Stimulated activated CD4-positive, alpha-beta T cell treated with anti-CD3 and anti-CD28 coated beads, TNF-alpha, amount 100 ng/mL, for 4 hours (primary cell): ENCODE measurements at regions not wholly inside any gene's neighbourhood (a gene's known extent, or its start where the extent isn't known, plus 50 kb on each side); places are given as distances from the start of the nearest gene placed in this dataset.
"Not testable (repeated sequence)": the region's sequence is repeated elsewhere in the genome, so short reads cannot be mapped to it uniquely, and the experiment has no call there.

Source experiments
- DNase-seq, 3 experiments: peaks; one replicate each; pipeline ENCODE4 v3.0.0-alpha.2; 2020; ENCODE audit warnings: low read depth in 3 of 3

DNA sequence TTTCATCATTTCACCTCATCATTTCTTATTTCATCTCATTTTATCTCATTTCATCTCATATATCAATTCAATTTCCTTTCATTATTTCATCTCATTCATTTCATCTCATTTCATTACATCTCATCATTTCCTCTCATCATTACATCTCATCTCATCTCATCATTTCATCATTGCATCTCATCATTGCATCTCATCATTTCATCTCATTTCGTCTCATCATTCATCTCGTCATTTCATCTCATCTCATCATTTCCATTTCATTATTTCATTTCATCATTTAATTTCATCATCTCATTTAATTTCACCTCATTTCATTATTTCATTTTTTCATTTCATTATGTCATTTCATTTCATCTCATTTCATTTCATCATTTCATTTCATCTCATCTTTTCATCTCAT, 168.5 kb upstream of the FAM72C start:
- DNase-seq: not testable (repeated sequence)

DNA sequence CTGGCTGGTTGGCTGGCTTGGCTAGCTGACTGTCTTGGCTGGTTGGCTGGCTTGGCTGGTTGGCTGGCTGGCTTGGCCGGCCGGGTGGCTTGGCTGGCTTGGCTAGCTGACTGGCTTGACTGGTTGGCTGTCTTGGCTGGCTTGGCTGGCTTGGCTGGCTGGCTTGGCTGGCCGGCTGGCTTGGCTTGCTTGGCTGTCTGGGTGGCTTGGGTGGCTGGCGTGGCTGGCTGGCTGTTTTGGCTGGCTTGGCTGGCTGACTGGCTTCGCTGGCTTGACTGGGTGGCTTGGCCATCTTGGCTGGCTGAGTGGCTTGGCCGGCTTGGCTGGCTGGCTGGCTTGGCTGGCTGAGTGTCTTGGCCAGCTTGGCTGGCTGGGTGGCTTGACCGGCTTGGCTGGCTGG, 133.2 kb upstream of the FAM72C start:
- DNase-seq: not testable (repeated sequence)

DNA sequence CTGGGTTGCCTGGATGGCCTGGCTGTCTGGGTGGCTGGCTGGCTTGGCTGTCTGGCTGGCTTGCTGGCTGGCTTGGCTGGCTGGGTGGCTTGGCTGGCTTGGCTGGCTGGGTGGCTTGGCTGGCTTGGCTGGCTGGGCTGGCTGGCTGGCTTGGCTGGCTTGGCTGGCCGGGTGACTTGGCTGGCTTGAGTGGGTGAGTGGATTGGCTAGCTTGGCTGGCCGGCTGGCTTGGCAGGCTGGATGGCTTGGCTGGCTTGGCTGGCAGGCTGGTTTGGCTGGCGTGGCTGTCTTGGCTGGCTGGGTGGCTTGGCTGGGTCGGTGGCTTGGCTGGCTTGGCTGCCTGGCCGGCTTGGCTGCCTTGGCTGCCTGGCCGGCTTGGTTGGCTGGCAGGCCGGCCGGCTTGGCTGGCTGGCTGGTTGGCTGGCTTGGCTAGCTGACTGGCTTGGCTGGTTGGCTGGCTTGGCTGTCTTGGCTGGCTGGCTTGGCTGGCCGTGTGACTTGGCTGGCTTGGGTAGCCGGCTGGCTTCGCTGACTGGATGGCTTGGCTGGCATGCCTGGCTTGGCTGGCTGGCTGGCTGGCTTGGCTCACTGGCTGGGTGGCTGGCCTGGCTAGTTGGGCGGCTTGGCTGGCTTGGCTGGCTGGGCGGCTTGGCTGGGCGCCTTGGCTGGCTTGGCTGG, 132.4 kb upstream of the FAM72C start:
- peak; percentile 13 to 24 (median 19) for DNase-seq

DNA sequence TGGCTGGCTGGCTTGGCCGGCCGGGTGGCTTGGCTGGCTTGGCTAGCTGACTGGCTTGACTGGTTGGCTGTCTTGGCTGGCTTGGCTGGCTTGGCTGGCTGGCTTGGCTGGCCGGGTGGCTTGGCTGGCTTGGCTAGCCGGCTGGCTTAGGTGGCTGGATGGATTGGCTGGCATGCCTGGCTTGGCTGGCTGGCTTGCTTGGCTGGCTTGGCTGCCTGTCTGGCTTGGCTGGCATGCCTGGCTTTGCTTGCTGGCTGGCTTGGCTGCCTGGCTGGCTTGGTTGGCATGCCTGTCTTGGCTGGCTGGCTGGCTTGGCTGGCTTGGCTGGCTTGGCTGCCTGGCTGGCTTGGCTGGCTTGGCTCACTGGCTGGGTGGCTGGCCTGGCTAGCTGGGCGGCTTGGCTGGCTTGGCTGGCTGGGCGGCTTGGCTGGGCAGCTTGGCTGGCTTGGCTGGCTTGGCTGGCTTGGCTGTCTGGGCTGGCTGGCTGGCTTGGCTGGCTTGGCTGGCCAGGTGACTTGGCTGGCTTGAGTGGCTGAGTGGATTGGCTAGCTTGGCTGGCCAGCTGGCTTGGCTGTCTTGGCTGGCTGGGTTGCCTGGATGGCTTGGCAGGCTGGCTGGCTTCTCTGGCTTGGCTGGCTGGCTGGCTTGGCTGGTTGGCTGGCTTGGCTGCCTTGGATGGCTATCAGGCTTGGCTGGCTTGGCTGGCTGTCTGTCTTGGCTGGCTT, 131.5 kb upstream of the FAM72C start:
- DNase-seq: peak; percentile 9 to 25 (median 23)

DNA sequence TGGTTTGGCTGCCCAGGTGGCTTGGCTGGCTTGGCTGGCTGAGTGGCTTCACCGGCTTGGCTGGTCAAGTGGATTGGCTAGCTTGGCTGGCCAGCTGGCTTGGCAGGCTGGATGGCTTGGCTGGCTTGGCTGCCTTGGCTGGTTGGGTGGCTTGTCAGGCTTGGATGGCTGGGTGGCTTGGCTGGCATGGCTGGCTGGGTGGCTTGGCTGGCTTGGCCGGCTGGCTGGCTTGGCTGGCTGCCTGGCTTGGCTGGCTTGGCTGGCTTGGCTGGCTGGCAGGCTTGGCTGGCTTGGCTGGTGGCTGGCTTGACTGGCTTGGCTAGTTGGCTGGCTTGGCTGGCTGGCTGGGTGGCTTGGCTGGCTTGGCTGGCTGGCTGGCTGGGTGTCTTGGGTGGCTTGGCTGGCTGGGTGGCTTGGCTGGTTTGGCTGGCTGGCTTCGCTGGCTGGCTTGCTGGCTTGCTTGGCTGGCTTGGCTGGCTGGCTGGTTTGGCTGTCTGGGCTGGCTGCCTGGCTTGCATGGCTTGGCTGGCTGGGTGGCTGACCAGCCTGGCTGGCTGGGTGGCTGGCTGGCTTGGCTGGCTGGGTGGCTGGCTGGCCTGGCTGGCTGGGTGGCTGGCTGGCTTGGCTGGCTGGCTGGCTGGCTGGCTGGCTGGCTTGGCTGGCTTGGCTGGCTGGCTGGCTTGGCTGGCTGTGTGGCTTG, 130.4 kb upstream of the FAM72C start:
- not testable (repeated sequence) for DNase-seq

DNA sequence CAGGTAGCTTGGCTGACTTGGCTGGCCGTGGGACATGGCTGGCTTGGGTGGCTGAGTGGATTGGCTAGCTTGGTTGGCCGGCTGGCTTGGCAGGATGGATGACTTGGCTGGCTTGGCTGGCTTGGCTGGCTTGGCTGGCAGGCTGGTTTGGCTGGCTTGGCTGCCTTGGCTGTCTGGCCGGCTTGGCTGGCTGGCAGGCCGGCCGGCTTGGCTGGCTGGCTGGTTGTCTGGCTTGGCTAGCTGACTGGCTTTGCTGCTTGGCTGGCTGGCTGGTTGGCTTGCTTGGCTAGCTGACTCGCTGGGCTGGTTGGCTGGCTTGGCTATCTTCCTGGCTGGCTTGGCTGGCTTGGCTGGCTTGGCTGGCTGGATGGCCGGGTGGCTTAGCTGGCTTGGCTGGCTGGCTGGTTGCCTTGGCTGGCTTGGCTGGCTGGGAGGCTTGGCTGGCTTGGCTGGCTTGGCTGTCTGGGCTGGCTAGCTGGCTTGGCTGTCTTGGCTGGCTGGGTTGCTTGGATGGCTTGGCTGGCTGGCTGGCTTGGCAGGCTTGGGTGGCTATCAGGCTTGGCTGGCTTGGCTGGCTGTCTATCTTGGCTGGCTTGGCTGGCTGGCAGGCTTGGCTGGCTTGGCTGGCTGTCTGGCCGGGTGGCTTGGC, 129.7 kb upstream of the FAM72C start:
- DNase-seq: peak in 1 of 3 experiments; percentile 1

DNA sequence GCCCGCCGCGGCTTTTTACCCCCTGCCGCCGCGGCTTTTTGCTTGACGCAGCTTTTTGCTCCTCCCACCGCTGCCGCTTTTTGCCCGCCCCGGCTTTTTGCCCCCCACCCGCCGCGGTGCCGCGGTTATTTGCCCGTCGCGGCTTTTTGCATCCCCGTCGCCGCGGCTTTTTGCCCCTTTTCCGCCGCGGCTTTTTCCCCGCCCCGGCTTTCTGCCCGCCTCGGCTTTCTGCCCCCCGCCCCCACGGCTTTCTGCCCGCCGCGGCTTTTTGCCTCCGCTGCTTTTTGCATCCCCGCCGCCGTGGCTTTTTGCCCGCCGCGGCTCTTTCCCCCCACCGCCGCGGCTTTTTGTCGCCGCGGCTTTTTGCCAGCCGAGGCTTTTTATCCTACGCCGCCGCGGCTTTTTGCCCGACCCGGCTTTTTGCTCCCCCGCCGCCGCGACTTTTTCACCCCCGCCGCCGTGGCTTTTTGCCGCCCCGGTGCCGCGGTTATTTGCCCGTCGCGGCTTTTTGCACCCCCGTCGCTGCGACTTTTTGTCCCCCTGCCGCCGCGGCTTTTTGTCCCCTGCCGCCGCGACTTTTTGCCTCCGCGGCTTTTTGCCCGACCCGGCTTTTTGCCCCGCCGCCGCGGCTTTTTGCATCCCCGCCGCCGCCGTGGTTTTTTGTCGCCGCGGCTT, 105.5 kb upstream of the FAM72C start:
- peak in 1 of 3 experiments; percentile 0 for DNase-seq

DNA sequence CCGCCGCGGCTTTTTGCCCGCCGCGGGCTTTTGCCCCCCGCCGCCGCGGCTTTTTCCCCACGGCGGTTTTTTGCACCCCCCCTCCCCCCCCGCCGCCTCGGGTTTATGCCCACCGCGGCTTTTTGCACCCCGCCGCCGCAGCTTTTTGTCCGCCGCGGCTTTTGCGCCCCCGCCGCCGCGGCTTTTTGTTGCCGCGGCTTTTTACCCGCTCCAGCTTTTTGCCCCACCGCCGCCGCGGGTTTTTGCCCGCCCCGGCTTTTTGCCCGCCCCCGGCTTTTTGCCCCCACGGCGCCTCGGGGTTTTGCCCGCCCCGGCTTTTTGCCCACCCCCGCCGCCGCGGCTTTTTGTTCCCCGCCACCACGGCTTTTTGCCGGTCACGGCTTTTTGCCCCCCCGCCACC, 104.9 kb upstream of the FAM72C start:
- DNase-seq: not testable (repeated sequence)

DNA sequence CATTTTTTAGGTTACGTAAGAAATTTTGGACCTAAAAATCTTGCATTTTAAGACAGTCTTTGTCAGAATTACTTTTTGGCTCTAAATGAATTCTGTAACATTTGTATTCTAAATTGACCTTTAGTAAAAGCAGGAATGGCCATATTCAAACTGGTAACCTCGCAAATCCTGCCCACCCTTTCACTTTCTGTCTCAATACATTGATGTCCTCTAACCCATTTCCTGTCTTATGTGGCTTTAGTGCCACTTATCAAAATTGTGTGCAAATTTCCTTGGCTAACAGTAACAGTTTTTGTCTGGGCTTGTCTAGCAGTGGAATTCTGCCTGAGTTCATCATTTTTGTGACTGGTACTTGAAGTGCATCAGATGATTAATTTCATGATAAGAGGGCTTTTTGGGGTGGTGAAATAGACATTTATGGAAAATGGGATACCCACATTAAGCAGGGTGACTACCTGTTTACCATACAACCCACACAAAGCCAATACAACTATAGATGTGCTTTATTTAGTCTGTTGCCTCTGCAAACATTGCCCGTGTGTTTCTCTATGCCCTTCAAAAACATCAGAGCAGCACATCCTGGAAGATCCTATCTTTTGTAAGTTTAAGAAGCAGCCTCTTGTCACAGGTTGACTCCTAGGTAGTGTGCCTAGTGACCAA, 98.7 kb upstream of the FAM72C start:
- DNase-seq: not testable (repeated sequence)

DNA sequence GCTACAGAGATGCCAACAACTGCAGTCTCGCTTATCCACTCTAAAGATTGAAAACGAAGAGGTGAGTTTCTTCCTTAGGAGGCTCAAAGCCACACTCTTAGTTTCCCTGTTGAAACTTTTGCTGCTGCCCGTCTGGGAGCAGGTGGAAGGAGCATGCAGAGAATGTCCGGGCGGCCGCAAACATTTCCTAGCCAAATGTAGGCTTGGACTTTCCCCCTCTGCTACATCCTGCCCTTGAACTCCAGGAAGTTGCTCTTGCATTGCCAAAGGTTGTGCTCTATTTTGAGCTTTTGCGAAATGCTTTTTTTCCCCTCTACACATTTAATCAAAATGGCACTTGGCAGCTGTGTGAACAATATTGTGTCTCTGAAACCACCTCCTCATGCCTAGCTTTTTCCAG, 95.3 kb upstream of the FAM72C start:
- not testable (repeated sequence) for DNase-seq

DNA sequence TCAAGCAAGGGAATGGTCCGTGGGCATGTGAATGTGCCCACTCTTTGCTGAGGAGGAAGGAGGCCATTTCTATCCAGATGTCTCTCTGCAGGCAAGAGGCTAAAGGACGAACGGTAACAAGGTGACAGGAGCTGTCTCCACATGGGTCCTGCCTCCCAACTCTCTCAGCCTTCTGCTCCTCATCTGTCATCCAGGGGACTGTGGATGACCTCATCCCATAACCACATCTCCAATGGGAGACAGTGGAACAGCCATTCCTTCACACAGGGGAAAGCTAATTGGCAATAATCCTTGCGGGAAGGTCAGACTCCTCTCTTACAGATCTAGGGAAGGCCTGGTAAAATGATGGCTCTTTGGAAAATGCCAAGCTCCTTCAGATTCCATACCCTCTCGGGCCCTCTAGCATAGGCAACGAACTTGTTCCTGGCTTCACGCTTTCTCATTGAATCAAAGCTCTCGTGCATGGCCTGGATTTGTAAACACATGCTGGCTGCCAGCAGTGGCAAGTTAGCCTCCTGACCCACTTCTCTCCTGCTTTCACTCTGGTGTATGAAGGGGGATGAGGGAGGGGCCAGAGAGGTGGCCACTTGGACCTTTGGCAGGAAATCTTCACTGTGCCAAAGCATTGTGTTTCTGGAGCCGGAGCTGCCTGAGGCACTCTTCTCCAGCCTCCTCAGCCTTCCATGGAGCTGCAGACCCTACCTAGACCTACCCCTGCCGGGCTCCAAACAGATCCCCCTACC, 94.5 kb upstream of the FAM72C start:
- DNase-seq: not testable (repeated sequence)

DNA sequence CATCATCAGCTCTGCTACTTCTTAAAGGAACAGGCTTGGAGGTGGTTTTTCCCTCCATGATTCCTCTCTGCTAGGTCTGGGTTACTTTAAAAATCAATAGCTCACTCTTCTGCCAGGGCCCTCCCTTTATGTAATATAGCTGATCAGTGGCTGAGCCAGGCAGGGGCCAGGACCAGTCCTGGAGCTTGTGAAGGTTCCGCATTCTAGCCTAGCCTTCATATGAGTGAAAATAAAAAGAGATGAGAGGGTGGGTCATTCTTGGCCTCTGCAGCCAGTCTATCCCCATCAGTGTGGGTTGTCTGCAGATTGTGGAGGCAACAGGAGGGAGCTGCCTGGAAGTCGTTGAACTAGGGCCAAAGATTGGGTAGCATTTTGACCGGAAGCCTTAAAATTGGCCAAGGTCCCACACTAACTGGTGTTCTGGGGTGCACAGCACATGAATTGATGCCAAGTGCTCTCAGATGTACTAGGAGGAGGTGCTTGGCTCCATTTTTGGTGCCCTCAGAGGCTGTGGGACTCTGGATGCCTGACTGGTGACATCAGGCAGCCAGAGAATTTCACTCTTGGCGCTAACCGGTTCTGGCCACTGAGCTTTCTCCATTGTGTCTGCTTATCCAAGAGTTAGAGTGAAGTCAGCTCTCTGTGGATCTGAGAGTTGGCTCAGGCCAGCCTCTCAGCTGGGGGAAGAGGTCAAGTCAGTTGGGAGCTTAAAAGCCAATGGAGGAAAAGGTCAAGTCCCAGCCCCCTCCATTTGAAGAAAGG, 93.7 kb upstream of the FAM72C start:
- DNase-seq: not testable (repeated sequence)

DNA sequence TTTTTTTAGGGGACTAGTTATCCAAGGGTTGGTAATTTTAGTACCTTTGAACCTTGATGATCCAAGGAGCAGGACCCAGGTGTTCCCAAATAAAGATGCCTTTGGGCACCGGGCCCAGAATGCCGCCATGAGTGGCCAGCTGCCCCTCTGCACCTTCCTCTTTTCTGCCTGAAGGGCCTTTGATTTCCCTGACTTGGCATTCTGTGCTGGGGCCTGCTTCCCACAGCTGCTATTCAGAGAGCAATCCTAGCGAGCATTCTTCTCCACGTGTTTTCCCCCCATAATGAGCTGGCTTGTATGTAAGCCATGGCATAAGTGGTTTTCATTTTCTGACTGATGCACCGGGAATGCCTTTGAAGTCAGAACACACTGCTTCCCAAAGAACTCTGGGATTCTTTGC, 77.6 kb upstream of the FAM72C start:
- not testable (repeated sequence) for DNase-seq

DNA sequence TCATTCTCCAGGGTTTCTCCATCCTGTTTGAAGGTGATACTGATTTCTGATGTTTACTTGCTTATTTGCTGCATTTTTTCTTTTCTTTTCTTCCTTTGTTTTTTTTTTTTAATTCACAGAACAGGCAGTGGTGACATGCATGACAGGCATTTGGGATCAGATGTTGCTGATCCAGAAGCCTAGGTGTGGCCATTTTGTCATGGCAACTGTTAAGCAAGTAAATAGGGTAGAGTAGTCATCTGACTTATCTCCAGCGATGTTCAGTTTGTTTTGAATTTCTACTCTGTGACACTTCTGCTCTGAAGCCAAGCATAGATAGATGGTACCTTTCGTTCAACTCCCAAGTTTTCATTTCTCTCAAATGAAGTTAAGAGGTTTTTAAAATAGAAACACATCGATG, 74.9 kb upstream of the FAM72C start:
- DNase-seq: not testable (repeated sequence)

DNA sequence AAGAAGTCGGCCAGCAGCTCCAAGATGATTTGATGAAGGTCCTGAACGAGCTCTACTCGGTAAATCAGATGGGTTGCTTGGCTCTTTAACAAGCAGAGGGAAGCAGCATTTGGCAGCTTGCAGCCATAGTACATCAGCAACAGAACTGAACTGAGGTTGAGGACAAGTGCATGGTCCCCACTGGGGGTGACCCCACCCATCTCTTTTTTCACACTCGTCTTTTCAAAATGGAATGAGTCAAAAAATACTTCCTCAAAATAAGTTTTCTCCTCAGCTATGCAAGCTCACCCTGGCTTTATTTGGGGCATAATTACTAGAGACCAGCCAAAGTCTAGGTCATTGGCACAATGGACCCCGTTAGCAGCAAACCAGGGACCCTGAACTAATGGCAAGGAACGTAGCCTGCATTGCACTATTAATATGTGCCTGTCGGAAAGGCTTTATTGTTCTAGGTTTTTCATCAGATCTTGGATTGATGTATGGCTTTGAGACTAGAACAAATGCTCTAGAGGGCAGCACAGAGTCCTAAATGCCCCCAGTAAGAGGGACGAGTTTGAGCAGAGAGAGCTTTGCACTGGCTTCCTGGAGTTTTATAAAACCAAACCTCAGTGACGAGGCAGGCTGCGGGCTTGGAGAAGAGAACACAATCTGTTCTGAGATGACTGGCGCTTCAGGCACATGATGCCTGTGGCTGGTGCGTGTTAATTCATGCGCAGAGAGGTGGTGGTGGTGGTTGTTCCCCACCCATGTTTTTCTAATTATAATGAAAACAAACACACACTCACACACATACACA, 74.2 kb upstream of the FAM72C start:
- not testable (repeated sequence) for DNase-seq

DNA sequence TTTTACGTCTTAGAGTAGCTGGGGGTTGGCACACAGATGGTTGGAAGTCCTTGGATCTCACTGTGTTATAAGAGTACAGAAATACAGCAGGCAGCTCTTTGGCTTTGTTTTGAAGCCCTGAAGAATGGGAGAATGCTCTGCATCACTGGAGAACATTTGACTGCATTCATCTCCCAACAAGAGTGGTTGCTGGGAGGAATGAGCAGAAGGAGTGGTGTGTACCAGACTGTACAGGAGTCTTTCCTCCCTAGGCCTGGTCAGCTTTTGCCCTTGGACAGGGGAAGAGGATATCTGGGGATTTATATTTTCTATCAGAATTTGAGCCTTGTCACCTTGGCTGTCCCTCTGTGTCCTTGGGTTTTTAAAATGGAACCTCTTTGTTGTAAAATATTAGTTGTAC, 70.5 kb upstream of the FAM72C start:
- not testable (repeated sequence) for DNase-seq

DNA sequence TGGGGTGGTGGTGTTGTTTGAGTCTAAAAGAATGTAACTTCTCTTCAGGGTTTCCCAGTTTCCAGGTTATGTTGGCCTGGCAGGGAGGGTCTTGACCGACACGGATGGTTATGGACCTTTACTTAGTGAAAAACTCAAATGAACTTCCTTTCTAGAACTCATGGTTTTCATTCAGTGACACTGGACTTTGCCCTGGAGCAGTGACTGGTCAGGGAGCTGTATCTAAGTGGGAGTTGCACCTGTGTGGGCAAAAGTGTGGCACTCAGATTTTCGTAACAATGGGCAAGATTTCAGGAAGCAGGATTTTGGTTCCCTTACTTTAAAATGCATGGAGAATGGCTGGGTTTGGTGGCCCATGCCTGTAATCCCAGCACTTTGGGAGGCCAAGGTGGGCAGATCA, 68.5 kb upstream of the FAM72C start:
- not testable (repeated sequence) for DNase-seq

DNA sequence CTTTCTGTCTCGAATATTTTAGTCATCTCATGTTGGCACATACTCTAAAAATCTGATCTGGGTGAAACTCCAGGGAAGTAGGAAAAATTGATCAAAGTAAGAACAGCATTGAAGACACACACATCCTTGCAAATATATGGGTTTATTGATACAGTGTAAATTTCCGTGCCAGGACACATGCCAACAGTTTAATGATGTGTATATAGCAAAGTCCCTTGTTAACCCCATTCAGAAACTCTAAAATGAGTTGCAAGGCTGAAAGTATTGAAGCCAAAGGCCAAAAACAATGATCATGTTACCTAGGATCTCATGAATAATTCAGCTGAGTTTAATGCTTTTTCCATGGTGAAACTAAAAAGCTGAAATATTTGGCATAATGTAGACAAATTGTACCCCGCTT, 62.3 kb upstream of the FAM72C start:
- not testable (repeated sequence) for DNase-seq

DNA sequence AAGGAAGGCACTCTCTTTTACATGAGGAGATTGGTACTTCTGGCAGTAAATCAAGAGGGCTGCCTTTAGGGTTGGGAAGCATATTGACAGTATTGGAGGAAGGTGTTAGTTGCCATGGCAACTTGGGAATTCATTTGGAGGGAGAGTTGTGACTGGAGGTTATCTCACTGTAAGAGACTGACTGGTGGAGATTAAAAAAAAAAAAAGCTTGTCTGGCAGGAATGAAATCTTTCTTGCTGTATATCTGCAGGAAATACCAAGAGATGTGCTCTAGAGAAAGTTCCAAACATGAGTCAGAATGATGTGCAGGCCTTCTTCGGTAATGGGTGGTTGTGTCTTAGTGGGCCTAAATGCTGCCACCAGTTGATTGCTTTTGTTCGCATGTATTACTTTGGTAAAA, 59.8 kb upstream of the FAM72C start:
- DNase-seq: not testable (repeated sequence)
